Loucy (cell line): ENCODE measurements at regions not wholly inside any gene's neighbourhood (a gene's known extent, or its start where the extent isn't known, plus 50 kb on each side); places are given as distances from the start of the nearest gene placed in this dataset.

Experiments
- H2AFZ ChIP-seq: fragments of 200-600 bp; sonication (generic); 2 replicates; pipeline ENCODE4 v1.6.0; 2016; ENCODE audit warnings: antibody characterized with exemption, mild to moderate bottlenecking, low read length, moderate library complexity
- H3F3A ChIP-seq: fragments of 200-600 bp; 2 replicates; pipeline ENCODE4 v1.6.0; 2016; ENCODE audit warnings: antibody characterized with exemption, low read depth, mild to moderate bottlenecking
- H3K27me3 ChIP-seq: fragments of 200-600 bp; sonication (generic); 2 replicates; pipeline ENCODE4 v1.6.1; 2014; ENCODE audit warnings: low read length, mild to moderate bottlenecking; ENCODE audit not compliant: insufficient read depth, poor library complexity, severe bottlenecking
- H3K36me3 ChIP-seq: fragments of 200-600 bp; sonication (generic); 2 replicates; pipeline ENCODE4 v1.6.1; 2016; ENCODE audit warnings: low read length; ENCODE audit not compliant: insufficient read depth
- H3K4me1 ChIP-seq: fragments of 200-600 bp; sonication (generic); 2 replicates; pipeline ENCODE4 v1.5.1; 2014; ENCODE audit warnings: low read length, mild to moderate bottlenecking; ENCODE audit not compliant: insufficient read depth, poor library complexity, severe bottlenecking
- H3K4me2 ChIP-seq: fragments of 200-600 bp; sonication (generic); 2 replicates; pipeline ENCODE4 v1.6.0; 2014; ENCODE audit warnings: antibody characterized with exemption, low read length, low read depth, mild to moderate bottlenecking; ENCODE audit not compliant: poor library complexity, severe bottlenecking
- H3K4me3 ChIP-seq: fragments of 200-600 bp; sonication (generic); 2 replicates; pipeline ENCODE4 v1.5.1; 2014; ENCODE audit warnings: low read length, mild to moderate bottlenecking, mixed read lengths; ENCODE audit not compliant: poor library complexity, severe bottlenecking
- H3K79me2 ChIP-seq: fragments of 200-600 bp; sonication (generic); 2 replicates; pipeline ENCODE4 v1.6.1; 2014; ENCODE audit warnings: low read length; ENCODE audit not compliant: insufficient read depth
- H3K9ac ChIP-seq: fragments of 200-600 bp; sonication (generic); 2 replicates; pipeline ENCODE4 v1.6.0; 2014; ENCODE audit warnings: mild to moderate bottlenecking, low read depth, low read length, moderate library complexity; ENCODE audit not compliant: poor library complexity, severe bottlenecking
- H3K9me2 ChIP-seq: fragments of 200-600 bp; sonication (generic); replicated peaks from 2 replicates; pipeline ENCODE4 v1.6.1; 2016; ENCODE audit warnings: low read depth, low read length, mixed read lengths
- H3K9me3 ChIP-seq: fragments of 200-600 bp; sonication (generic); 2 replicates; pipeline ENCODE4 v1.6.1; 2014; ENCODE audit warnings: mild to moderate bottlenecking, antibody characterized with exemption, low read length, low read depth; ENCODE audit not compliant: insufficient read depth
- H4K20me1 ChIP-seq: fragments of 200-600 bp; sonication (generic); 2 replicates; pipeline ENCODE4 v1.6.0; 2014; ENCODE audit warnings: antibody characterized with exemption, low read length, mild to moderate bottlenecking; ENCODE audit not compliant: insufficient read depth, poor library complexity, severe bottlenecking
- EZH2phosphoT487 ChIP-seq: fragments of 200-600 bp; IDR thresholded peaks from 2 replicates; pipeline ENCODE4 v1.6.1; 2018; ENCODE audit warnings: antibody characterized with exemption, mild to moderate bottlenecking, moderate library complexity, borderline replicate concordance
- TF ChIP-seq, protein P1 (sequence below): fragments of 200-600 bp; sonication (generic); conservative IDR thresholded peaks from 2 replicates; pipeline ENCODE4 v1.5.1; 2014; ENCODE audit warnings: mild to moderate bottlenecking, antibody characterized with exemption, low read length

- no peaks in the 10 kb centered on the region for H3K9me2 ChIP-seq
- H3K9ac ChIP-seq, result no peak overlapping the region
- H3K9me3 ChIP-seq, result no peaks in the 10 kb centered on the region
- H3K27me3 ChIP-seq, result no peaks in the 10 kb centered on the region
- no peak overlapping the region for H3K4me2 ChIP-seq
- no peaks in the 10 kb centered on the region for H3F3A ChIP-seq
- TF ChIP-seq, protein P1, sequence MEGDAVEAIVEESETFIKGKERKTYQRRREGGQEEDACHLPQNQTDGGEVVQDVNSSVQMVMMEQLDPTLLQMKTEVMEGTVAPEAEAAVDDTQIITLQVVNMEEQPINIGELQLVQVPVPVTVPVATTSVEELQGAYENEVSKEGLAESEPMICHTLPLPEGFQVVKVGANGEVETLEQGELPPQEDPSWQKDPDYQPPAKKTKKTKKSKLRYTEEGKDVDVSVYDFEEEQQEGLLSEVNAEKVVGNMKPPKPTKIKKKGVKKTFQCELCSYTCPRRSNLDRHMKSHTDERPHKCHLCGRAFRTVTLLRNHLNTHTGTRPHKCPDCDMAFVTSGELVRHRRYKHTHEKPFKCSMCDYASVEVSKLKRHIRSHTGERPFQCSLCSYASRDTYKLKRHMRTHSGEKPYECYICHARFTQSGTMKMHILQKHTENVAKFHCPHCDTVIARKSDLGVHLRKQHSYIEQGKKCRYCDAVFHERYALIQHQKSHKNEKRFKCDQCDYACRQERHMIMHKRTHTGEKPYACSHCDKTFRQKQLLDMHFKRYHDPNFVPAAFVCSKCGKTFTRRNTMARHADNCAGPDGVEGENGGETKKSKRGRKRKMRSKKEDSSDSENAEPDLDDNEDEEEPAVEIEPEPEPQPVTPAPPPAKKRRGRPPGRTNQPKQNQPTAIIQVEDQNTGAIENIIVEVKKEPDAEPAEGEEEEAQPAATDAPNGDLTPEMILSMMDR, result no peak
- TF ChIP-seq EZH2phosphoT487, result no peak
- no peaks in the 10 kb centered on the region for H4K20me1 ChIP-seq
- H3K79me2 ChIP-seq, result no peaks in the 10 kb centered on the region
- H3K4me1 ChIP-seq, result no peaks in the 10 kb centered on the region
- no peak overlapping the region for H3K4me3 ChIP-seq
- no peak overlapping the region for H2AFZ ChIP-seq
- no peaks in the 10 kb centered on the region for H3K36me3 ChIP-seq
Measured at GRCh38 chr12:88650715-88651114, 70.4 kb upstream of the KITLG start.

GRCh38 chr12:88648625-88649024 lies 68.4 kb upstream of the KITLG start:
- TF ChIP-seq EZH2phosphoT487, result no peak
- TF ChIP-seq, protein P1, result no peak
- Histone ChIP-seq H3K79me2 (no peaks in the 10 kb centered on the region), H4K20me1 (no peaks in the 10 kb centered on the region)

DNA sequence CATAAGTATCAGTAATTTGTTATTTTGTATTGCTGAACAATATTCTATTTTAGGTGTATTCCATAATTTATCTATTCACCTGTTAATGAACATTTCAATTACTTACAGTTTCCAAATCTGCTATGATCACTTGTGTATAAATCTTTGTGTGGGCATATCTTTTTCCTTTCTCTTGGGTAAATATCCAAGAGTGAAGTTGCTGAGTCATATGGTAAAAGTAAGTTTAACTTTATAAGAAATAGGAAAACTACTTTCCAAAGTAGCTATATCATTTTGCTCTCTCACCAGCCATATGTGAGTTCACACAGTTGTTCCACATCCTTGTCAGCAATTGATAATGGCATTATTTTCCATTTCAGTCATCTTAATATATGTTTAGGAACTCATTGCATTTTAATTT lies 66.6 kb upstream of the KITLG start:
- Histone ChIP-seq H3K9me2 (no peaks in the 10 kb centered on the region), H4K20me1 (no peaks in the 10 kb centered on the region), H3K79me2 (no peaks in the 10 kb centered on the region), H3K9ac (no peak overlapping the region), H3K27me3 (no peaks in the 10 kb centered on the region), H3K9me3 (no peaks in the 10 kb centered on the region), H3K4me3 (no peak overlapping the region), H2AFZ (no peak overlapping the region), H3K4me1 (no peaks in the 10 kb centered on the region), H3F3A (no peaks in the 10 kb centered on the region), H3K36me3 (no peaks in the 10 kb centered on the region), H3K4me2 (no peak overlapping the region)
- TF ChIP-seq, protein P1, result no peak
- no peak for TF ChIP-seq EZH2phosphoT487

More at GRCh38 chr12:88648625-88649024, 68.4 kb upstream of the KITLG start:
- H2AFZ ChIP-seq, result no peak overlapping the region
- no peaks in the 10 kb centered on the region for H3K9me3 ChIP-seq
- H3K4me3 ChIP-seq, result no peak overlapping the region
- no peaks in the 10 kb centered on the region for H3K36me3 ChIP-seq
- no peak overlapping the region for H3K9ac ChIP-seq
- no peaks in the 10 kb centered on the region for H3F3A ChIP-seq
- no peaks in the 10 kb centered on the region for H3K9me2 ChIP-seq
- H3K27me3 ChIP-seq, result no peaks in the 10 kb centered on the region
- H3K4me2 ChIP-seq, result no peak overlapping the region
- H3K4me1 ChIP-seq, result no peaks in the 10 kb centered on the region
